Activated effector memory CD4-positive, alpha-beta T cell treated with anti-CD3 and anti-CD28 coated beads, Interleukin-2, amount 50 U/mL, for 16 hours (primary cell): ENCODE measurements at regions not wholly inside any gene's neighbourhood (a gene's known extent, or its start where the extent isn't known, plus 50 kb on each side); places are given as distances from the start of the nearest gene placed in this dataset.

Experiments
- DNase-seq: peaks from one replicate; pipeline ENCODE4 v3.0.0-alpha.2; 2020

- DNase-seq: no peak
These were observed 252.8 kb downstream of the TMX3 start for GRCh38 chr18:68462148-68462547.

GRCh38 chr18:68461481-68462018 lies 253.4 kb downstream of the TMX3 start:
- DNase-seq: no peak

GRCh38 chr18:68459968-68460367 lies 254.9 kb downstream of the TMX3 start:
- DNase-seq: no peak

GRCh38 chr18:68456985-68457384 lies 257.9 kb downstream of the TMX3 start:
- no peak for DNase-seq

- no peak for DNase-seq
These were observed 259.7 kb downstream of the TMX3 start for GRCh38 chr18:68455229-68455603.

- no peak for DNase-seq
These were observed 260.2 kb downstream of the TMX3 start for GRCh38 chr18:68454511-68455228.

- no peak for DNase-seq
These were observed 265.6 kb downstream of the TMX3 start for GRCh38 chr18:68449292-68449691.

GRCh38 chr18:68448736-68449135 lies 266.2 kb downstream of the TMX3 start:
- no peak for DNase-seq

GRCh38 chr18:68447286-68447685 lies 267.6 kb downstream of the TMX3 start:
- DNase-seq: no peak

GRCh38 chr18:68445668-68446426 lies 269.1 kb downstream of the TMX3 start:
- DNase-seq: no peak

GRCh38 chr18:68445136-68445535 lies 269.8 kb downstream of the TMX3 start:
- DNase-seq: no peak

- DNase-seq: no peak
These were observed 273.7 kb downstream of the TMX3 start for GRCh38 chr18:68441241-68441640.

- DNase-seq: no peak
These were observed 274.5 kb downstream of the TMX3 start for GRCh38 chr18:68440433-68440832.

GRCh38 chr18:68439642-68440041 lies 275.3 kb downstream of the TMX3 start:
- no peak for DNase-seq

GRCh38 chr18:68438983-68439382 lies 275.9 kb downstream of the TMX3 start:
- DNase-seq: no peak

- no peak for DNase-seq
These were observed 276.4 kb downstream of the TMX3 start for GRCh38 chr18:68438536-68438935.

GRCh38 chr18:68436485-68436884 lies 278.4 kb downstream of the TMX3 start:
- no peak for DNase-seq

- no peak for DNase-seq
These were observed 279.3 kb downstream of the TMX3 start for GRCh38 chr18:68435581-68435980.

GRCh38 chr18:68431922-68432198 lies 283.0 kb downstream of the TMX3 start:
- DNase-seq: no peak

- no peak for DNase-seq
These were observed 283.6 kb downstream of the TMX3 start for GRCh38 chr18:68431111-68431921.

GRCh38 chr18:68429841-68430240 lies 285.1 kb downstream of the TMX3 start:
- DNase-seq: no peak

- no peak for DNase-seq
These were observed 285.8 kb downstream of the TMX3 start for GRCh38 chr18:68429111-68429510.

- DNase-seq: no peak
These were observed 286.2 kb downstream of the TMX3 start for GRCh38 chr18:68428661-68429060.

GRCh38 chr18:68427951-68428401 lies 286.9 kb downstream of the TMX3 start:
- no peak for DNase-seq
